ENCODE measurements at regions not wholly inside any gene's neighbourhood (a gene's known extent, or its start where the extent isn't known, plus 50 kb on each side); places are given as distances from the start of the nearest gene placed in this dataset.
"Not testable (repeated sequence)": the region's sequence is repeated elsewhere in the genome, so short reads cannot be mapped to it uniquely, and the experiment has no call there.

DNA sequence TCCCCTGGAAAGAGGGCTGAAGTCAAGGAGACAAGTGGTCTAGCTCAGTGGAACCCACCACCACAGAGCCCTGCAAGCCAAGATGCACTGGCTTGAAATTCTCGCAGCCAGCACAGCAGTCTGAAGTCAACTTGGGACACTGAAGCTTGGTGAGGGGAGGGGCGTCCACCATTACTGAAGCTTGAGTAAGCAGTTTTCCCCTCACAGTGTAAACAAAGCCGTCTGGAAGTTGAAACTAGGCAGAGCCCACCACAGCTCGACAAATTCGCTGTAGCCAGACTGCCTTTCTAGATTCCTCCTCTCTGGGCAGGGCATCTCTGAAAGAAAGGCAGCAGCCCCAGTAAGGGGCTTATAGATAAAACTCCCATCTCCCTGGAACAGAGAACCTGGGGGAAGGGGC is 87.3 kb upstream of the KITLG start:
- not testable (repeated sequence) for DNase-seq

DNA sequence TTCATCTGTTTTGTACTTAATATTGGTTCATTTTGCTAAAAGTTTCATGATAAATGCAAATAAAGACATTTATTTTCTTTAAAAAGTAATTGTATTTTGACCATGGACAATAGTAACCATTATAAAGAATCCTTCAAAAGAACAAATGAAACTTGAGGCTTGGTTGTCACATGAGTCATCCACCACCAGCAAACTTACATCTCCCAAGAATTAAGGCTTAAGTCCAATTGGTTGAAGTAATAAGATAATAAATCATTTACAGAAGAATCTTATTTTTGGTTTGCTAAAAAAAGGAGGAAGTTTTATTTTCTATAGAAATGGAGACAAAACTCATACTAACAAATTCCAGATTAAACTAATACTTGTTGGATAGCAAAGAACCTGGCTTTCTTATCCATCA is 84.8 kb upstream of the KITLG start:
- no peak for DNase-seq

DNA sequence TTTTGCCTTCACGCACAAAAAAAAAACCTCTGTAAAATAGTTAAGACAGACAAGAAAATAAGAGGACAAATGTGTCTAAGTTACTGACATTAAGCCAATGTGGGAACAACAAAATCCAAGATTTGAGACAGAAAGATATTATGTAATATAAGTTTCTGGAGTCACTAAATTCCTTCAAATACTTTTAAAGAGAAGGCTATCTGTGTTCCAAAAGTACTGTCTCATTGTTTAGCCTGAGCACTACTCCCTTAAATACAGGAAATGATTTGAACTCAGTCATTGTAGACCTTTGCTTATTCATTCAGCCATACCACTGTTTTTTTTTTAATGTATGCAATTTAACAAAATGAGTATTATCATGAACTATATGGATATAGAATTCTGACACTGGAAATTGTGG is 82.7 kb upstream of the KITLG start:
- no peak for DNase-seq

DNA sequence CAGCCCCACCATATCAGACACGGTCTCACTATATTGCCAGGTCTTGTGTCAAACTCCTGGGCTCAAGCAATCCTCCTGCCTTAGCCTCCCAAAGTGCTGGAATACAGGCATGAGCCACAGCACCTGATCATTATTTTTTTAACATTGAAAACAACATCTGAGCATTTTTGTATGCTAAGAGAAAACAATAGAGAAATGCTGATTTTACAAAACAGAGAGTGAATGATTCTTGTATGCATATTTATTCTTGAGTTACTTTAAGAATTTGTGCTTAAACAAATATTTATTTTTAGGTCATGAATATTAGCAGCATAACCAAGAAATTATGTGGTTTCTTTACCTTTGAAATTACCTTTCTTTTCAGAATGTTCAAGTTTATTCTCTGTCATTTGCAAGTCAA is 81.8 kb upstream of the KITLG start:
- no peak for DNase-seq

DNA sequence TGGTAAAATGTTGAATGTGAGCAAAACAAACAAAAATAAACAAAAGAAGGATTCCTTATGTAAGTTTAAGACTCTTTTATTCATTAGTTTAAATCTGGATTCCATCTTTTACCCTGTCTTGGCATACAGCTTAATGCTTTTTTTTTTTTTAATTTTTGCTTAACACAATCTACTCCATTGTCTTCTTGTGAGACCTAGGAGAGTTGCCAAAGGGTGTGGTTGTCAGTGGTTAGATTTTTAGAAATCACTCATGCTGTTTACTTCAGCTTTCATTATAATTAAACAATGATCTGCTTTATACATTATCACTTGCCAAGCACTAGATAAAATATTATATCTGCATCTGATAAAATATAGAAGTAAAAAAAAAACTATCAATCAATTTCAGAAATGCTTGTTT is 77.7 kb upstream of the KITLG start:
- no peak for DNase-seq

DNA sequence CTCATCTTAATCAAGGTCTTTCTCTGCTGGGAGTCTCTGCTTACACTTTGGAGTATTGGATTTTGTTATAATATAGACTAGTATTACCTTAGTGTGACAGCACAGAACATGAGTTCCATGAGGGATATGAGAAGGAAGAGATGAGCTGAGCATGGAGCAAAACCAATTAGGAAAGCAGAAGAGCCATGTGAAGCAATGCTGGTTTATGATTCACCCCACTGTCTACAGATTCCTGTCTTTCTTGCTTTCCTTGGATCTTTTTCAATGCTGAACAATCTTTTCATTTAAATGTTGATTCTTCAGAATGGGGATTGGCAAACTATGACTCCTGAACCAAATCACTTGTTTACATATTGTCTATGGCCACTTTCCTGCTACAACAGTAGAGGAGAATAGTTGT is 70.4 kb upstream of the KITLG start:
- DNase-seq = no peak

DNA sequence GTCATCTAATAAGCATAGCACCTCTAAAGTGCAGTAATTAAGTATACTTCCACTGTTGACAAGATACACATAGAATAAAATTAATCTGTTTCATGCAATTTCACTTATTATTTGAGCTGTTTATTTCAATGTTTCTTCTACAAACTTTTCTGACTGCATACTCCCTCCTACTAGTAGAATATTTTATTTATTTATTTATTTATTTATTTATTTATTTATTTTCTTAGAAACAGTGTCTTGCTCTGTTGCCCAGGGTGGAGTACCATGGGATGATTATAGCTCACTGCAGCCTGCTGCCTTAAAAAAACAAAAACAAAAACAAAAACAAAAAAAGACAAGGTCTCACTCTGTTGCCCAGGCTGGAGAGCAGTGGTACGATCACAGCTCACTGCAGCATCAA is 68.4 kb upstream of the KITLG start:
- no peak for DNase-seq

DNA sequence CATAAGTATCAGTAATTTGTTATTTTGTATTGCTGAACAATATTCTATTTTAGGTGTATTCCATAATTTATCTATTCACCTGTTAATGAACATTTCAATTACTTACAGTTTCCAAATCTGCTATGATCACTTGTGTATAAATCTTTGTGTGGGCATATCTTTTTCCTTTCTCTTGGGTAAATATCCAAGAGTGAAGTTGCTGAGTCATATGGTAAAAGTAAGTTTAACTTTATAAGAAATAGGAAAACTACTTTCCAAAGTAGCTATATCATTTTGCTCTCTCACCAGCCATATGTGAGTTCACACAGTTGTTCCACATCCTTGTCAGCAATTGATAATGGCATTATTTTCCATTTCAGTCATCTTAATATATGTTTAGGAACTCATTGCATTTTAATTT is 66.6 kb upstream of the KITLG start:
- no peak for DNase-seq

DNA sequence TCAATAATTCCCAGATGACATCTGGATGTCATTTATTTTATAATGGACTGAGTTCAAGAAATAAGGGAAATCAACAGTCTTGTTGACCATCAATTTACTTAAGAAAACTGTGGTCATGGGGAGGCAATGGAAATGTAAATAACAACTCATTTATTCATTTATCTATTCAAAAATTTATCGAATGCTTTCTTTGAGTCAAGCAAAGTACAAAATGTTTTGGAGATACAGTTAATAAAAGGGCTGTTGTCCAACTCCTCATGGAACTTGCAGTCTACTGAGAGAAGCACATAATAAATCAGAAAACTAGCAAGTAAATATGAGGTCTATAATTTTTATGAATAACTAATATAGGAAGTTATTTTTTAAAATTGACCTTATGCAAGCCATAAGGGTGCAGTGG is 65.5 kb upstream of the KITLG start:
- no peak for DNase-seq

DNA sequence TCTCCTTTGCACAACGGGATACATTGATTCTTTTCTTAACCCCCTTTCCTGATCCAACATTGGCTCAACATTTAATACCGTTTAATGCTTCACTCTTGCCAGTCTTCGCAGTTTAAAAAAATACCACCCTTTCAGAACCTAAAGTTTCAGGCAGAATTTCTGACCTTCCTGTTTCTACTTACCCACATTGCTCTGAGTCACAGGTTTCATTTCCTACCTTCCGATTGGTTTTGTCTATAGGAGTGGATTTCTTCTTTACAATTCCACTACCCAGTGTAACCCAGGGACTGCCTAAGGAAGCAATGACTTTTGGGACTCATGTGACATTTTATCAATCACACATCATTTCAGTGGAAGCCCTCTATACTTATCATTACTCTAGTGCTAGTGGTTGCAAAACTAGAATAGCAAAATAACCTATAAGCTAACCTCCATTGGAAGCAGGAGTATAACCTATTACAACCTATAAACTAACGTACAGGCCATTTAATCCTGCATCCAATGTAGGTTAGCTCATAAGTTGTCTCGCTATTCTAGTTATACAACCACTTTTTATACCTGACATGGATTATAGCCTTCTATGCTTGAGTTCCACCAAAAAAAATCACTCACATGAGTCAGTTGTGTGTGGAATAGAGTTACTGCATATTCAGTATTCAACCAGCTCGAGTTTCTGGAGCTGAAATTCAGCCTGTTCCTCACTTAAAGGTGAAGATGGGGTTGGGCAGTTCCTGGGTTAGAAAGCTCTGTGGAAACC is 64.9 kb upstream of the KITLG start:
- DNase-seq = no peak

DNA sequence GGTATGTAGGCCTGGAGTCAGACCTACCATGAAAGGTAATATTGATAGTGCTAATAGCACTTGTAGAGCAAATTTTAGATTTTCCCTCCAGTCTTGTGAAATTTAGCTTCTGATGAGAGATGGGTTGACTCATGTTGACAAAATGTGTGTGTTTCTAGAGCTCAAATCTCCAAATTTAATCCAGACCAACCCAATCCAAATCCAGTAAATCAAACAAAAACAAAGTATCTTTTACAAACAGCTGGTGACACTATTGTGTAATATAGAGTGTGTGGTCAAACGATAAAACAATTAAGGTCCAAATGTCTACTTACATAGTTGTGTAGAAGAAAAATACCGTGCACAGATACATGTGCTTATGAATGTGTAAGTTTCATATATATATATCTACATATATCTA is 63.4 kb upstream of the KITLG start:
- DNase-seq = no peak

DNA sequence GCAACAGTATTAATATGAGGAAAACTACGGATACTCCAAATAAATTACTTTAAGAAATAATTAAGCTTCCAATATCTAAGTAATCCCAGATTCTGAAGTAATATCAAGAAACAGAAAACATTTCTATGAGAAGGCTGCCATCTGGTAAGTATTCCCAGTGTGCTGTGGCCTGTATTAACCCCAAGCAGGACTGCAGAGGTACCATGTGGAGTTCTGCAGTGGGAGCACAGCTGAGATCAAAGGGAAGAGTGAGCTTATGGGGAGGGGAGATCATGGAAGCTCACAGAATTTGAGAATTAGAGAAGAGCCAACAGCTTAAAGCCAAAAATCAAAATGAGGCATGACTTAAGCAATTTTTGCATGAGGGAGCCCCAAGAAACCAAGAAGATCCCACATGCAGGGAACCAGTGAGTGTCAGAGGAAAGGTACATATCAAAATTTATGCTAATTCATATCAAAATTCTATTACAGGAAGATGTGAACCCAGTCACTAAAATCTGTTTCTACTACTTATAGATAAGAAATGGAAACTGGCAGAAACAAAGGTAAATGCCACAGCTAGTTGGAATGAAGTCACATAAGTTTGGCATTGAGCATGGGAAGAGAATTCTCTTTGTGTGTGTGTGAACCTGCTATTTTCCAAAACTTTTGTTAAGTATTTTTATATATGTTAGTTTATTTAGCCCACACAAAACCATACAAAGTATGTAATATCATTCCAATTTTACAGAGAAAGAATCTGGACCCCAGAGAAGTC is 62.6 kb upstream of the KITLG start:
- DNase-seq = no peak

DNA sequence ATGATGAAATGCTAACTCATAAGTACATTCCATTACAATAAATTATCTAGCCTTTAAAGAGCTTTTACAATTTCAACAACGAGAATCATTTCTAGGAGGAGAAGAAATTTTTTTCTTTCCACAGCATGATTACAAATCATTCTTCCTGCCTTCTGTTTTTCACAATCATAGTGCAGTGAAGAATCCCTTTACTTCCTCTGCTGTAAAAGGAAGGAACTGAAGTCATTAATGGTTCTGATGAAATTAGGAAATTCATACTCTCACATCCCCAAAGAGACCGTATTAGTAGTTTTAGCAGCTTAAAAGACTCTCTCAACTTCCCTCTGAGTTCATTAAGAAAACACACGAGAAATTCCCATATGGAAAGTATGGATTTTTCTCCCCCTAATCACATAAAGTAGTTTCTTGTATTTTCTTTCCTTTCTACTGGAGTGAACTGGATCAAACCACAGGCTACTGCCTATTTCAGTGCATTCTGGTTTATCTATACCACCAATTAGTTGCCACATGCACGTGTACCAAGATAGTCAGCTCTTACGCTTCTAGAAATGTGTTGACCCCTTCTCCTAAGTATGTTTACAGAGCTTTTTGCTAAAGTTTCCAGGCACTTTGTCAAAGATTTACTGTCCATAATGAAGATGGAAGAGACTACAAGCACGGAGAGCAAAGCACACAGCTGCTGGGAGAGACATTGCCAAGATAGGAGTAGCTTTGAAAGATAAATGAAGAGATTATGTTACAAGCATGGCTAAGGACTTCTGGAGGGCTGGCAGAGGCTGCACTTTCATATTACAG is 58.9 kb upstream of the KITLG start:
- DNase-seq = peak; percentile 26

DNA sequence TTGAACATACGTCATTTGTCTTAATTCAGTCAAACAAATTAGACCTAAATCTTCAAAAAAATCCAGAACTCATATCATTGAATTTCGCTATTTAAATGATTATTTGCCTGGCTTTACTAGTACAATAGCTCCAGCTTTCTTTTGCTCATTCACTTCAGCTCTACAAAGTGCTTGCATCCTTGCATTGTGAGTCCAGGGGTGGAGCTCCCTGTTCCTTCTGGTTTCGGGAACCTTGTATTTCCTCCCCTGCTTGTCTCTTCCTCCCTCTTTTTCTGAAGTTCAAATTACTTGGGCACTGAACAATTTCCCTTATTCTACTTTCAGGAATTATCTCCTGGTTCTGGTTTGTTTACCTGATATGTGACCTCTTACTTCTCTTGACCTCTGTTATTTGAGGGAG is 58.1 kb upstream of the KITLG start:
- no peak for DNase-seq

DNA sequence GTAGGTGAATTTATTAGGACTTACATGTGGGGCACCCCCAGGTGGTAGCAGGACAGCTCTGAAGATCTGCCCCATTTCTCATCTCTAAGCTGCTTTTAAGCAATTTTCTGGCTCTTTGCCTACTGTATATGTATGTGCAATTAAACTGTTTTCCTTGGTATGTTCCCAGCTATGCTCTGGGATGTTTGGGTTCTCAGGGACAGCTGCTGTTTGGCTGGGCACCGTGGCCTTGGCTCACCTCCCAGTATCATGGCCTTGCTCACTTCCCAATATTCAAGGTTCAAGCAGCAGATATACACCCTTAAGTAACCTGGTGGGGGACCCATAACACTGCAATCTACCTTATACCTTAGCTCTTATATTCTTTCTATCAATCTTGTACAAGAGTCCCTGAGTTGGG is 53.7 kb upstream of the KITLG start:
- no peak for DNase-seq

DNA sequence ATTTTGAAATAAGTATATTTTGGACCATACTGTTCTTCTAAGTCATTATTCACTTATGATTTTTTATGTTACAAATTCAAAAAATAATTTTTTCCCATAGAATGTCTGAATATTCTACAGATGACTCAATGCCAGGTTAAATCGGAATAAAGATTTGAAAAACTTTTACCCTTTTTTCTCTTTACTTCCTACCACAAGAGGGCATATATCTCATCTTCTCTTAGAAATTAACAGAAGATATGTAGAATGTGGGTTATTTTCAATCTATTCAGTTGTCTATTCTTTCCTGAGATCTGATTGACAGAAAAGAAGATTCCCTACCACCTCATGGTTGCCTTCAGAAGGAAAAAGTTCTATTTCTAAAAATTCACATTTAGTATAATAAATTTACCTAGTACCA is 53.0 kb upstream of the KITLG start:
- DNase-seq = no peak

DNA sequence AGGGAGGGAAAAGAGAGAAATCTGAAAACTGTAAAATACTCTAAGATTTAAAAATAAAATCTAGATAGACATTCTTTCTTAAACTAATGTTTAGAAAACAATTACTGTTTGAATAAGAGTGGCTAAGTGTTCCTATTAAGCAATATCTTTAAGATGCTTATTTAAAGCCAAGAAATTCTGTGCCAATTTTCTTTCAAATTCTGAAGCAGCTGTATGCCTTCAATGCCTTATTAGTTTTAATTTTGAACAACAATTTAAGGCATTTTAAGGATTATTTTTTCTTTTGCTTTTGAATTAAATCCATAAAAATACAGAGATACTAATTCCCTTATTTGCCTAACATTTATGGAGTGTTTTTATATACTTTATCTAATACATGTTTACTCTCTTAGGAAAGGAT is 50.3 kb upstream of the KITLG start:
- DNase-seq = no peak
